NCI-H1694 treated with DMSO at 0.1 percent for 48 hours (cell line): ENCODE measurements at regions not wholly inside any gene's neighbourhood (a gene's known extent, or its start where the extent isn't known, plus 50 kb on each side); places are given as distances from the start of the nearest gene placed in this dataset.
A peak's percentile ranks its signal among the peaks of the same experiment; 100 is the strongest.

Experiments
- DNase-seq: peaks from one replicate; lab custom pipeline; 2025; lab: John Stamatoyannopoulos, UW

- DNase-seq = no peak
Observed at GRCh38 chr4:22217480-22217879, 268.9 kb upstream of the KCNIP4 start.

GRCh38 chr4:22216278-22216677 is 267.7 kb upstream of the KCNIP4 start:
- no peak for DNase-seq

- no peak for DNase-seq
Observed at GRCh38 chr4:22215084-22215483, 266.5 kb upstream of the KCNIP4 start.

GRCh38 chr4:22203711-22204011 is 255.1 kb upstream of the KCNIP4 start:
- DNase-seq = no peak

GRCh38 chr4:22202975-22203710 is 254.6 kb upstream of the KCNIP4 start:
- no peak for DNase-seq

- DNase-seq = no peak
Observed at GRCh38 chr4:22202246-22202974, 253.8 kb upstream of the KCNIP4 start.

DNA sequence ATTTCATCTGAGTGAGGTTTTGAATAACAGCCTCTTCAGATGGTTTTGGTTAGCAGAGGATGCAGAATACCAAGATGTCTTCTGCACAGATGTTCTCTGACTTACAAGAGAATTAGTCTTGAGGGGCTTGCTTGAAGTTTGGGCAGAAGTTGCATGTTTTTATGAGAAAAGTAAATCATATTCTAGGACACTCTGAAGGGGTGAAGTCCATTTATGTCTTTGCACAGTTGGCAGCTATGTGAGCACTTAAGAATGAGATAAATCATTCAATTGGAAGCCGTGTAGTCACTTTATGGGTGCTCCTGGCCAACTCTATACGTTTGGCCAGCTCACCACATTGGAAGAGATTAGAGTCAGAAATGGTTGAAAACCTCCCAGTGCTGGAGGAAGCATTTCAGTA is 252.7 kb upstream of the KCNIP4 start:
- no peak for DNase-seq

GRCh38 chr4:22196551-22196950 is 248.0 kb upstream of the KCNIP4 start:
- DNase-seq = no peak

DNA sequence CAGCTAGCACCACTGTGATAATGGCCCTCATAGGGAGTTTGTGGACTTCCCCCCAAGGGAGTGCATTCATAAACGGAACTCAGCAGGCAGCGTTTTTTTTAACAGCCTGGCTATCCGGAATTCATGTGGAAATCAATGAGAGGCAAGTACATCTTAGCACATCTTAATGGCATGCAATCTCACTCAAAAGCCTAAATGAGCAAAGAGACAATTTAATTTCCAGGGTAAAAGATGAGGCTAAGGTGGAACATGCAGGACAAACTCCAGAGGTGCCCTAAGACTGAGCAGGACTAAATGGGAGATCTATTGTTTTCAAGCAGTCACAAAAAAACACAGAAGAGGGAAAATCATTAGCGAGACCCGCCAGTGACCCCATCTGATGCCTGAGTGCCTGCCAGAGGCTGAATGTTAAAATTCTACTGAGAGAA is 243.5 kb upstream of the KCNIP4 start:
- DNase-seq = no peak

- no peak for DNase-seq
Observed at GRCh38 chr4:22191565-22191964, 243.0 kb upstream of the KCNIP4 start.

GRCh38 chr4:22190855-22191254 is 242.3 kb upstream of the KCNIP4 start:
- no peak for DNase-seq

GRCh38 chr4:22187203-22187820 is 238.7 kb upstream of the KCNIP4 start:
- no peak for DNase-seq

- no peak for DNase-seq
Observed at GRCh38 chr4:22181736-22182135, 233.2 kb upstream of the KCNIP4 start.

- no peak for DNase-seq
Observed at GRCh38 chr4:22179124-22179874, 230.7 kb upstream of the KCNIP4 start.

GRCh38 chr4:22174640-22175039 is 226.1 kb upstream of the KCNIP4 start:
- DNase-seq = no peak

- no peak for DNase-seq
Observed at GRCh38 chr4:22170353-22170752, 221.8 kb upstream of the KCNIP4 start.

DNA sequence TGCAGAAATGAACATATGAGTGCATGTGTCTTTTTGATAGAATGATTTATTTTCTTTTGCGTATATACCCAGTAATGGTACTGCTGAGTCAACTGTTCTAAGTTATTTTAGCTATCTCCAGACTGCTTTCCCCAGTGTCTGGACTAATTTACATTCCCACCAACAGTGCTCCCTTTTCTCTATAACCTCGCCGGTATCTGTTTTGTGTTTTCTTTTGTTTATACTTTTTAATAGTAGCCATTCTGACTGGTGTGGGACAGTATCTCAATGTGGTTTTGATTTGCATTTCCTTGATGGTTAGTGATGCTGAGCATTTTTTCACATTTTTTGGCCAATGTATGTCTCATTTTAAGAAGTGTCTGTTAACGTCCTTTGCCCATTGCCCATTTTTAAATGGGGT is 218.6 kb upstream of the KCNIP4 start:
- no peak for DNase-seq

DNA sequence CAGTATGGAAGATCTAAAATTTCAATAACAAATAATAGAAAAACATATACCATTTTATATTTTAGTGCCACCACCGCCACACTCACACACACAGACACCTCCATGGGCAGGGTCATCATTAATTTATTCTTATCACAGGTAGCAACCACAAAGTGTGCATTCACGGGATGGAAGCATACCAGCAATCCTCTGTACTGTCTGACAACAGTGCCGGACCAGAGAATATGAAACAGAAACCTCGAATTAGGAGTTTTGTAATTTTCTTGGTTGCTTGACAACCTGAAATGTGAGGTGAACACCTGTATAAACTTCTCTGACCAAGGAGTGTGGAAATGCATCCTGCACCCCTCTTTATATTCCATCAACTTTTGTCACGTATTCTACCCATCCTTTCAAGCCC is 213.9 kb upstream of the KCNIP4 start:
- no peak for DNase-seq

GRCh38 chr4:22130741-22131140 is 182.2 kb upstream of the KCNIP4 start:
- DNase-seq = no peak

- peak; percentile 10 for DNase-seq
Observed at GRCh38 chr4:22129454-22130029, 181.0 kb upstream of the KCNIP4 start.

DNA sequence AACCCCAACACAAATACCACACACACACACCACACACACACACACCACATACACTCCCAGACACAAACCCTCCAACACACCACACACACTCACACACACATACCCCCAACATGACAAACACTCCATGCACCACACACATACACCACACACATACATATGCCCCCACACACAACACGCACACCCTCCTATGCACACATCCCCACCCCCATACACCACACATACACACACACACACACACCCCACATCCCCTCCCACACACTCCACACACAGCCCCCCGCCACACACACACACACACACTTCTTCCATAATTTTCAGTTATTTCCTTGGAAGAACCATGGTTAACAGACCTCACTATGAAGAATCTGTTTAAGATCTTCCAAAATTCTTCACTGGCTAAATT is 173.5 kb upstream of the KCNIP4 start:
- no peak for DNase-seq

- no peak for DNase-seq
Observed at GRCh38 chr4:22115262-22115661, 166.7 kb upstream of the KCNIP4 start.
